Activated T-cell treated with anti-CD3 and anti-CD28 coated beads, Interleukin-2, amount 50 U/mL, for 24 hours (primary cell): ENCODE measurements at regions not wholly inside any gene's neighbourhood (a gene's known extent, or its start where the extent isn't known, plus 50 kb on each side); places are given as distances from the start of the nearest gene placed in this dataset.

Experiments
- DNase-seq: peaks from one replicate; pipeline ENCODE4 v3.0.0-alpha.2; 2020
- H3K27ac Mint-ChIP-seq: 2 replicates; pipeline ENCODE4 v1.8.0; 2020; ENCODE audit warnings: mild to moderate bottlenecking, mixed read lengths
- H3K27me3 Mint-ChIP-seq: 2 replicates; pipeline ENCODE4 v1.8.0; 2020; ENCODE audit warnings: mixed read lengths
- H3K36me3 Mint-ChIP-seq: 2 replicates; pipeline ENCODE4 v1.8.0; 2020; ENCODE audit warnings: low read depth, mixed read lengths
- H3K4me1 Mint-ChIP-seq: 2 replicates; pipeline ENCODE4 v1.8.0; 2020; ENCODE audit warnings: low read depth, mixed read lengths
- H3K4me3 Mint-ChIP-seq: 2 replicates; pipeline ENCODE4 v1.8.0; 2020; ENCODE audit warnings: mild to moderate bottlenecking, moderate library complexity, mixed read lengths
- H3K9me3 Mint-ChIP-seq: 2 replicates; pipeline ENCODE4 v1.8.0; 2020; ENCODE audit warnings: mixed read lengths

- Mint-ChIP-seq H3K4me1 (no peaks in the 10 kb centered on the region), H3K27me3 (peaks cover 43% of the 10 kb centered on the region), H3K27ac (no peak overlapping the region), H3K4me3 (no peak overlapping the region), H3K36me3 (no peaks in the 10 kb centered on the region), H3K9me3 (peaks cover 6% of the 10 kb centered on the region)
- no peak for DNase-seq
Observed at GRCh38 chr9:126049896-126050604, 276.6 kb upstream of the MVB12B start.

GRCh38 chr9:126050605-126050990 is 276.0 kb upstream of the MVB12B start:
- DNase-seq = no peak
- Mint-ChIP-seq H3K27me3 (peaks cover 41% of the 10 kb centered on the region), H3K36me3 (no peaks in the 10 kb centered on the region), H3K9me3 (peaks cover 6% of the 10 kb centered on the region), H3K4me3 (no peak overlapping the region), H3K27ac (no peak overlapping the region), H3K4me1 (no peaks in the 10 kb centered on the region)

- Mint-ChIP-seq H3K36me3 (no peaks in the 10 kb centered on the region), H3K4me1 (no peaks in the 10 kb centered on the region), H3K27me3 (peaks cover 35% of the 10 kb centered on the region), H3K27ac (no peak overlapping the region), H3K9me3 (no peaks in the 10 kb centered on the region), H3K4me3 (no peak overlapping the region)
- DNase-seq = no peak
Observed at GRCh38 chr9:126051446-126052130, 275.0 kb upstream of the MVB12B start.

GRCh38 chr9:126052791-126053190 is 273.8 kb upstream of the MVB12B start:
- no peaks in the 10 kb centered on the region for H3K9me3 Mint-ChIP-seq
- no peak overlapping the region for H3K4me3 Mint-ChIP-seq
- H3K36me3 Mint-ChIP-seq = no peaks in the 10 kb centered on the region
- H3K27ac Mint-ChIP-seq = no peak overlapping the region
- H3K4me1 Mint-ChIP-seq = no peaks in the 10 kb centered on the region
- no peak for DNase-seq
- peaks cover 35% of the 10 kb centered on the region for H3K27me3 Mint-ChIP-seq

GRCh38 chr9:126053913-126054312 is 272.7 kb upstream of the MVB12B start:
- no peak overlapping the region for H3K4me3 Mint-ChIP-seq
- DNase-seq = no peak
- no peak overlapping the region for H3K27ac Mint-ChIP-seq
- H3K9me3 Mint-ChIP-seq = no peaks in the 10 kb centered on the region
- peaks cover 35% of the 10 kb centered on the region for H3K27me3 Mint-ChIP-seq
- no peaks in the 10 kb centered on the region for H3K4me1 Mint-ChIP-seq
- H3K36me3 Mint-ChIP-seq = no peaks in the 10 kb centered on the region

GRCh38 chr9:126055381-126055985 is 271.1 kb upstream of the MVB12B start:
- H3K27me3 Mint-ChIP-seq = peaks cover 34% of the 10 kb centered on the region
- H3K27ac Mint-ChIP-seq = no peak overlapping the region
- H3K36me3 Mint-ChIP-seq = no peaks in the 10 kb centered on the region
- no peaks in the 10 kb centered on the region for H3K9me3 Mint-ChIP-seq
- DNase-seq = no peak
- no peaks in the 10 kb centered on the region for H3K4me1 Mint-ChIP-seq
- H3K4me3 Mint-ChIP-seq = no peak overlapping the region

GRCh38 chr9:126056312-126057021 is 270.2 kb upstream of the MVB12B start:
- Mint-ChIP-seq H3K27me3 (peaks cover 36% of the 10 kb centered on the region), H3K9me3 (no peaks in the 10 kb centered on the region), H3K4me1 (no peaks in the 10 kb centered on the region), H3K4me3 (no peak overlapping the region), H3K36me3 (no peaks in the 10 kb centered on the region), H3K27ac (no peak overlapping the region)
- no peak for DNase-seq

GRCh38 chr9:126057121-126057825 is 269.4 kb upstream of the MVB12B start:
- DNase-seq = no peak
- Mint-ChIP-seq H3K4me3 (no peak overlapping the region), H3K4me1 (no peaks in the 10 kb centered on the region), H3K36me3 (no peaks in the 10 kb centered on the region), H3K27me3 (peaks cover 43% of the 10 kb centered on the region), H3K9me3 (no peaks in the 10 kb centered on the region), H3K27ac (no peak overlapping the region)

GRCh38 chr9:126058011-126058531 is 268.6 kb upstream of the MVB12B start:
- H3K27me3 Mint-ChIP-seq = peaks cover 37% of the 10 kb centered on the region
- no peaks in the 10 kb centered on the region for H3K36me3 Mint-ChIP-seq
- H3K4me1 Mint-ChIP-seq = no peaks in the 10 kb centered on the region
- H3K9me3 Mint-ChIP-seq = no peaks in the 10 kb centered on the region
- no peak overlapping the region for H3K4me3 Mint-ChIP-seq
- no peak overlapping the region for H3K27ac Mint-ChIP-seq
- DNase-seq = no peak

GRCh38 chr9:126058591-126058990 is 268.0 kb upstream of the MVB12B start:
- Mint-ChIP-seq H3K36me3 (no peaks in the 10 kb centered on the region), H3K4me3 (no peak overlapping the region), H3K4me1 (no peaks in the 10 kb centered on the region), H3K27ac (no peak overlapping the region), H3K9me3 (no peaks in the 10 kb centered on the region), H3K27me3 (peaks cover 32% of the 10 kb centered on the region)
- no peak for DNase-seq

- no peaks in the 10 kb centered on the region for H3K36me3 Mint-ChIP-seq
Observed at GRCh38 chr9:126061575-126061974, 265.1 kb upstream of the MVB12B start.

GRCh38 chr9:126062158-126062886 is 264.3 kb upstream of the MVB12B start:
- no peaks in the 10 kb centered on the region for H3K36me3 Mint-ChIP-seq
- no peak overlapping the region for H3K4me3 Mint-ChIP-seq
- H3K27ac Mint-ChIP-seq = no peak overlapping the region
- DNase-seq = no peak
- H3K9me3 Mint-ChIP-seq = no peaks in the 10 kb centered on the region
- no peaks in the 10 kb centered on the region for H3K4me1 Mint-ChIP-seq
- peaks cover 31% of the 10 kb centered on the region for H3K27me3 Mint-ChIP-seq

More at GRCh38 chr9:126061575-126061974, 265.1 kb upstream of the MVB12B start:
- peaks cover 24% of the 10 kb centered on the region for H3K27me3 Mint-ChIP-seq
- no peaks in the 10 kb centered on the region for H3K4me1 Mint-ChIP-seq
- no peak for DNase-seq
- H3K9me3 Mint-ChIP-seq = no peaks in the 10 kb centered on the region
- H3K4me3 Mint-ChIP-seq = no peak overlapping the region
- H3K27ac Mint-ChIP-seq = no peak overlapping the region

GRCh38 chr9:126063326-126063725 is 263.3 kb upstream of the MVB12B start:
- peaks cover 36% of the 10 kb centered on the region for H3K27me3 Mint-ChIP-seq
- no peak for DNase-seq
- H3K4me1 Mint-ChIP-seq = no peaks in the 10 kb centered on the region

More at GRCh38 chr9:126063326-126063725, 263.3 kb upstream of the MVB12B start:
- Mint-ChIP-seq H3K4me3 (no peak overlapping the region), H3K9me3 (no peaks in the 10 kb centered on the region), H3K36me3 (no peaks in the 10 kb centered on the region), H3K27ac (no peak overlapping the region)
